Ishikawa (cell line): ENCODE measurements at regions not wholly inside any gene's neighbourhood (a gene's known extent, or its start where the extent isn't known, plus 50 kb on each side); places are given as distances from the start of the nearest gene placed in this dataset.

Experiments used
- CEBPB ChIP-seq: IDR thresholded peaks from 2 replicates; pipeline ENCODE4 v1.6.1; 2012
- CREB1 ChIP-seq: IDR thresholded peaks from 2 replicates; pipeline ENCODE4 v1.6.1; 2012; ENCODE audit warnings: low read depth
- EGR1 ChIP-seq: IDR thresholded peaks from 2 replicates; pipeline ENCODE4 v1.6.1; 2012
- EP300 ChIP-seq: IDR thresholded peaks from 2 replicates; pipeline ENCODE4 v1.6.1; 2012; ENCODE audit warnings: borderline replicate concordance
- FOXM1 ChIP-seq: IDR thresholded peaks from 2 replicates; pipeline ENCODE4 v1.6.1; 2012; ENCODE audit warnings: low read depth, borderline replicate concordance
- MAX ChIP-seq: IDR thresholded peaks from 2 replicates; pipeline ENCODE4 v1.6.1; 2012
- NFIC ChIP-seq: IDR thresholded peaks from 2 replicates; pipeline ENCODE4 v1.6.1; 2012
- RAD21 ChIP-seq: IDR thresholded peaks from 2 replicates; pipeline ENCODE4 v1.6.1; 2012; ENCODE audit warnings: low read depth
- REST ChIP-seq: IDR thresholded peaks from 2 replicates; pipeline ENCODE4 v1.6.1; 2012; ENCODE audit warnings: low read depth, mild to moderate bottlenecking
- TAF1 ChIP-seq: IDR thresholded peaks from 2 replicates; pipeline ENCODE4 v1.6.1; 2012; ENCODE audit warnings: low read depth, mild to moderate bottlenecking
- TCF12 ChIP-seq: IDR thresholded peaks from 2 replicates; pipeline ENCODE4 v1.6.1; 2012; ENCODE audit warnings: low read depth
- TEAD4 ChIP-seq: IDR thresholded peaks from 2 replicates; pipeline ENCODE4 v1.6.1; 2012
- YY1 ChIP-seq: IDR thresholded peaks from 2 replicates; pipeline ENCODE4 v1.6.1; 2012; ENCODE audit warnings: low read depth
- ZBTB7A ChIP-seq: IDR thresholded peaks from 2 replicates; pipeline ENCODE4 v1.6.1; 2012; ENCODE audit warnings: low read depth
- TF ChIP-seq, protein P1 (sequence below): IDR thresholded peaks from 2 replicates; pipeline ENCODE4 v1.6.1; 2012

GRCh38 chr4:29085748-29086147, 1634.4 kb upstream of the PCDH7 start:
- TF ChIP-seq EP300 (no peak), CEBPB (no peak), TAF1 (no peak), NFIC (no peak), TCF12 (no peak), CREB1 (no peak), ZBTB7A (no peak), REST (no peak), RAD21 (no peak), EGR1 (no peak), YY1 (no peak)
- TF ChIP-seq, protein P1, sequence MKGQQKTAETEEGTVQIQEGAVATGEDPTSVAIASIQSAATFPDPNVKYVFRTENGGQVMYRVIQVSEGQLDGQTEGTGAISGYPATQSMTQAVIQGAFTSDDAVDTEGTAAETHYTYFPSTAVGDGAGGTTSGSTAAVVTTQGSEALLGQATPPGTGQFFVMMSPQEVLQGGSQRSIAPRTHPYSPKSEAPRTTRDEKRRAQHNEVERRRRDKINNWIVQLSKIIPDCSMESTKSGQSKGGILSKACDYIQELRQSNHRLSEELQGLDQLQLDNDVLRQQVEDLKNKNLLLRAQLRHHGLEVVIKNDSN: no peak

GRCh38 chr4:29104694-29105093, 1615.5 kb upstream of the PCDH7 start:
- TF ChIP-seq ZBTB7A (no peak), CEBPB (no peak), RAD21 (no peak), MAX (no peak), CREB1 (no peak), TAF1 (no peak), TEAD4 (no peak), TCF12 (no peak), FOXM1 (no peak), NFIC (no peak), EP300 (no peak)

DNA sequence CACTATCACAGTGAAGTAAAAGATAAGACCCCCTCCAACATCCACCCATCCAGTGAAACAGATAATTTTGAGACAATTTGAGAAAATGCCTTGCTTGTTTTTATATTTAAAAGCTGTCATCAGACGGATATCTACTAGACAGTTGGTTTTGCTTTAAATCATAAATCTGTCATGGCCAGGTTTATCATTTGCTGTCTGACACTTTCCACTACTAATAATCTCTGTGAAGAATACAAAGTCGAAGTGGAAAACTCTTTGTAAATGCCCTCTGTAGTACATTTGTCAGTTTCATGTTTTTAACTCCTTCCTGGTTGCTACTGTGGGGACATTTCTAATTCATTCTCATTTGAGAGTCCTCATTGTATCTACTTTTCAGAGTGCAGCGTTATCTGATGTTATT, 1606.2 kb upstream of the PCDH7 start:
- TF ChIP-seq CREB1 (no peak), REST (no peak), NFIC (no peak), TEAD4 (no peak), EGR1 (no peak), YY1 (no peak), RAD21 (no peak), TAF1 (no peak), EP300 (no peak), ZBTB7A (no peak)
- TF ChIP-seq, protein P1: no peak

DNA sequence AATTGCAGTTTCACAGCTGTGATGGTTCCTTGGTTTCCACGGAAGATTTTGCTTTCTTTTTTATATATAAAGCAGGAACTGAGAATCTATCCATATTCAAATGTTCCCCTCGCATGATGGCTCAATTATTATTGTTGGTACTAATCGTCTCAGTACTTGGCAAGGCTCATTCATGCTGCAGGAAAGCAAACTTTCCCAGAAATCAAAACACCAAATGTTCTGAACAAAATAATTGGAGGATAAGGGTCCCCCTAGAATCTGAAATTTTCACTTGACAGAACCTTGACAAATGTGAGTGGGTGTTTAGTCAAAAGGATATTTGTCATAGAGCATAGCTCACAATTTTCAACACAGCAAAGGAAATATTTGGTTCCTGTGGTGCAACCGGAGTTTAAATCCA, 1598.6 kb upstream of the PCDH7 start:
- TF ChIP-seq TCF12 (no peak), NFIC (no peak), FOXM1 (no peak), TAF1 (no peak), EGR1 (no peak), CEBPB (no peak), RAD21 (no peak), ZBTB7A (no peak), CREB1 (no peak), MAX (no peak), REST (no peak), TEAD4 (no peak), EP300 (no peak), YY1 (no peak)
- TF ChIP-seq, protein P1: no peak

DNA sequence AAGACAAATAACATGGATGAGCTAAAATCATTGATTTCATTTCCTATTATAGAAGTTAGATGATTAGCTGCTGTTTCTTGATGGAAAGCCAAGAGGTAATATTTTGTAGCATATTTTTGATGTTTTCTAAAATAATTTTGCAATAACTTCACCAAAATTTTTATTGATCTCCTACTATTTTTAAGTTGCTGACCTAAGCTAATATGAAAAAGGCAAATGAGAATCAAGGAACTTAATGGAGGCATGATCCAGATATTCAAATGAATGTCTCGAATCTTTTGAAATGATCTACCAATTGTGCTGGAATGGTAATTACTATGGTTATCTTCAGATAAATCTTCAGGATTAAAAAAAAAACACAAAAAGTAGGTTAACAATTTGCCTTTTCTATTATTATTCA, 1591.4 kb upstream of the PCDH7 start:
- TF ChIP-seq FOXM1 (no peak), MAX (no peak), REST (no peak)
